ENCODE measurements at regions not wholly inside any gene's neighbourhood (a gene's known extent, or its start where the extent isn't known, plus 50 kb on each side); places are given as distances from the start of the nearest gene placed in this dataset.

DNA sequence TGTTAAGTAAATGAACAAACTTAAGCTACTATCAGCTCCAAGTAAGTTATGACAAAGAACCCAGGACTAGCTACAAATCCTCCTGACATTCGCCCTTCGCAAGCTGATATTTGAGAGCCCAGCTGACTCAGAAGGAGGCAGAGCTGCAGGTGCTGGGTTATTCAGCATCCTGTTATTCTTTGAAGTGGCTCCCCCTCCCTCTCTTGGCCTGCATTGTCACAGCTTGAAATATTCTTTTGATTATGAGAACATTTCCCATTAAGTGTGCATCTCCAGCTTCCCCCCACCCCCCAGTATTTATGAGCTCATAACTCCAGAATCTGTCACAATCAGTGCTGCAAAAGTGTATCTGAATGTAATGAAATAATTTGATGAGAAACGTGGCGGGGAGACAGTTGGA, 78.8 kb upstream of the RALY start:
- Histone ChIP-seq H3K23ac (ENCODE audit: insufficient read length) (no peak overlapping the region), H2AFZ (ENCODE audit: low read length) (no peak overlapping the region), H4K91ac (replicated peaks; ENCODE audit: insufficient read length, low read length) (no peak overlapping the region), H2BK5ac (ENCODE audit: low read depth, low read length) (no peak overlapping the region), H3K56ac (replicated peaks; ENCODE audit: insufficient read length, low read depth, low read length) (no peak overlapping the region), H2BK20ac (ENCODE audit: low read length) (no peak overlapping the region), H2BK12ac (ENCODE audit: low read depth, low read length) (no peak overlapping the region), H2AK5ac (ENCODE audit: low read depth, low read length) (no peak overlapping the region), H3K27me3 (replicated peaks in 1 of 4; ENCODE audit: control insufficient read depth in 3 of 4, extremely low read depth in 1 of 4, insufficient read depth in 3 of 4, low read length in 3 of 4) (no peaks in the 10 kb centered on the region), H3K18ac (ENCODE audit: extremely low read depth, low read length) (no peak overlapping the region), H3K9ac (replicated peaks in 1 of 4; ENCODE audit: extremely low read depth in 1 of 4, low read depth in 3 of 4, low read length in 3 of 4) (no peak overlapping the region), H4K8ac (ENCODE audit: extremely low read depth, insufficient read depth, low read length) (no peak overlapping the region), H2BK15ac (ENCODE audit: low read length) (no peak overlapping the region), H3K36me3 (ENCODE audit: control insufficient read depth in 2 of 4, insufficient read depth in 4 of 4, low read length in 3 of 4) (no peaks in the 10 kb centered on the region), H3K4me1 (replicated peaks in 1 of 4; ENCODE audit: control insufficient read depth in 3 of 4, insufficient read depth in 4 of 4, low read length in 3 of 4) (no peaks in the 10 kb centered on the region), H3K4ac (replicated peaks; ENCODE audit: insufficient read length, low read depth, low read length) (no peak overlapping the region), H3K23me2 (ENCODE audit: low read depth, low read length) (no peaks in the 10 kb centered on the region), H3K14ac (ENCODE audit: insufficient read length) (no peak overlapping the region), H2BK120ac (replicated peaks; ENCODE audit: low read depth, low read length) (no peak overlapping the region), H3K4me2 (ENCODE audit: insufficient read depth in 1 of 2, low read depth in 2 of 2, low read length in 2 of 2) (no peak overlapping the region), H3K27ac (ENCODE audit: low read depth, low read length) (no peak overlapping the region), H4K5ac (ENCODE audit: insufficient read length, low read depth, low read length) (no peak overlapping the region), H4K20me1 (replicated peaks in 1 of 2; ENCODE audit: control insufficient read depth in 1 of 2, insufficient read depth in 2 of 2, low read length in 2 of 2) (no peaks in the 10 kb centered on the region), H3K79me2 (ENCODE audit: control insufficient read depth in 1 of 2, insufficient read depth in 2 of 2, low read length in 2 of 2) (no peaks in the 10 kb centered on the region), H3K79me1 (ENCODE audit: low read depth, low read length) (no peaks in the 10 kb centered on the region), H3K9me3 (ENCODE audit: insufficient read depth in 2 of 2, low read depth in 1 of 2, low read length in 1 of 2) (no peaks in the 10 kb centered on the region), H3K4me3 (ENCODE audit: extremely low read depth in 1 of 4, insufficient read depth in 2 of 4, low read depth in 3 of 4, low read length in 4 of 4) (no peak overlapping the region)
- TF ChIP-seq SAP30 (IDR thresholded peaks at IDR 0.05; ENCODE audit: insufficient read depth, insufficient replicate concordance, low read length) (no peak), RAD21 (IDR thresholded peaks at IDR 0.05 in 1 of 2, conservative IDR thresholded peaks at IDR 0.05 in 1 of 2; ENCODE audit: low read depth in 2 of 2, low read length in 2 of 2) (0 out of 4 replicates have a peak, but pooled peaks of 1 of the 2 experiments have one; percentile 2)
- WGBS, 2 experiments (ENCODE audit: extremely low coverage in 1 of 2, insufficient coverage in 1 of 2, insufficient read length in 1 of 2, insufficient replicate concordance in 2 of 2, low coverage in 1 of 2, low lambda C conversion rate in 2 of 2, missing lambda C conversion rate in 1 of 2), result 75% methylated on average over 4 of the region's 4 CpGs; no CpG with 5 or more reads in 1 of the 2 experiments
- POLR2A ChIA-PET (ENCODE audit: partially characterized antibody), result interaction anchor here (1.8 kb wide), 1 partner anchor 197 kb away, joined by 4 read pairs; the partner anchor contains the start of gene EIF2S2
- CTCF ChIA-PET (ENCODE audit: partially characterized antibody), result interaction anchor here (0.6 to 6.0 kb wide), 36 partner anchors 9 to 685 kb away, joined by 3 to 73 read pairs (median 5); no protein-coding TSS in a partner anchor
- DNase-seq (ENCODE audit: low read depth in 1 of 2, low spot score in 2 of 2) (no peak), FAIRE-seq (no peak)

Measured in H1 (cell line).